K562 (cell line): ENCODE measurements at regions not wholly inside any gene's neighbourhood (a gene's known extent, or its start where the extent isn't known, plus 50 kb on each side); places are given as distances from the start of the nearest gene placed in this dataset.

Source experiments
- ATAC-seq: fragments of 200-7000 bp; cut with Tn5 transposase; 3 replicates; pipeline ENCODE4 v1.9.1; 2020; ENCODE audit warnings: moderate library complexity
- BruUV-seq: library from RNA; stranded (reverse); fragments of 400-500 nt; replicated peaks from 2 replicates; lab custom pipeline; 2021; lab: Mats Ljungman, UMichigan
- CTCF ChIA-PET: fragments of 300-600 bp; formaldehyde crosslinking; extraction: SDS; loops from one replicate; lab custom pipeline; 2021; ENCODE audit warnings: low intra/inter-chr PET ratio; lab: Yijun Ruan, JAX
- POLR2A ChIA-PET: fragments of 300-600, 350-650 bp; sonication (Branson Sonifier 250); formaldehyde crosslinking; extraction: SDS; loops from one replicate; lab custom pipeline; 2021; ENCODE audit warnings: antibody characterized with exemption, inconsistent platforms; lab: Yijun Ruan, JAX
- DNase-seq, 4 experiments: peaks; one replicate each; pipeline versions ENCODE4 v3.0.0 to v3.0.0-alpha.2; 2011 to 2018; ENCODE audit warnings: low spot score in 3 of 4, mixed read lengths in 3 of 4; ENCODE audit errors: extremely low read depth in 1 of 4
- FAIRE-seq: peaks from 2 replicates; lab custom pipeline; 2011; peaks lifted over from hg19 to GRCh38; lab: Jason Lieb, UNC
- H2AFZ ChIP-seq: 2 replicates; pipeline ENCODE4 v1.6.0; 2011; ENCODE audit warnings: low read depth, low read length, control low read depth, inconsistent platforms
- H3K27ac ChIP-seq: fragments of 200-600 bp; 3 replicates; pipeline ENCODE4 v1.8.0; 2011; ENCODE audit warnings: low read depth, mild to moderate bottlenecking, control low read depth, inconsistent platforms, low read length, moderate library complexity, mixed read lengths; ENCODE audit errors: extremely low read depth
- H3K27me3 ChIP-seq, 2 experiments: fragments of 300-600 bp in 1 of 2; 2 replicates in 1 of 2; 3 replicates in 1 of 2; pipeline versions ENCODE4 v1.6.0 to v1.8.0; 2011; ENCODE audit warnings: inconsistent platforms in 2 of 2, low read length in 2 of 2, mild to moderate bottlenecking in 1 of 2, mixed read lengths in 1 of 2, moderate library complexity in 1 of 2; ENCODE audit not compliant: control insufficient read depth in 2 of 2, insufficient read depth in 2 of 2
- H3K36me3 ChIP-seq: fragments of 300-600 bp; 3 replicates; pipeline ENCODE4 v1.8.0; 2011; ENCODE audit warnings: mild to moderate bottlenecking, low read length, inconsistent platforms; ENCODE audit not compliant: control insufficient read depth, insufficient read depth
- H3K4me1 ChIP-seq, 2 experiments: fragments of 200-600 bp in 1 of 2; replicated peaks in 1 of 2; 2 replicates in 1 of 2; 3 replicates in 1 of 2; pipeline versions ENCODE4 v1.5.1 to v1.8.0; 2011; ENCODE audit warnings: inconsistent platforms in 2 of 2, low read length in 2 of 2, mild to moderate bottlenecking in 1 of 2, mixed read lengths in 1 of 2, moderate library complexity in 1 of 2; ENCODE audit not compliant: control insufficient read depth in 2 of 2, insufficient read depth in 2 of 2
- H3K4me2 ChIP-seq: 2 replicates; pipeline ENCODE4 v1.6.1; 2011; ENCODE audit warnings: low read length, control low read depth, inconsistent platforms, mixed read lengths; ENCODE audit not compliant: insufficient read depth
- H3K4me3 ChIP-seq: fragments of 200-600 bp; sonication (generic), shearing (Covaris generic); 2 replicates; pipeline ENCODE4 v1.5.1; 2016; ENCODE audit warnings: control low read depth, inconsistent platforms
- H3K79me2 ChIP-seq: fragments of 200-600 bp; 3 replicates; pipeline ENCODE4 v1.8.0; 2011; ENCODE audit warnings: low read length, inconsistent platforms; ENCODE audit not compliant: control insufficient read depth, insufficient read depth
- H3K9ac ChIP-seq, 2 experiments: 2 replicates each; pipeline versions ENCODE4 v1.6.0 to v1.6.1; 2011; ENCODE audit warnings: low read depth in 2 of 2, low read length in 2 of 2, control low read depth in 1 of 2, inconsistent platforms in 1 of 2, mild to moderate bottlenecking in 1 of 2, mixed read lengths in 1 of 2; ENCODE audit not compliant: insufficient read depth in 1 of 2
- H3K9me1 ChIP-seq: one replicate; pipeline ENCODE4 v1.6.0; 2011; ENCODE audit warnings: inconsistent platforms, mild to moderate bottlenecking, low read length, moderate library complexity; ENCODE audit not compliant: control insufficient read depth, insufficient read depth
- H3K9me3 ChIP-seq: replicated peaks from 2 replicates; pipeline ENCODE4 v1.5.1; 2011; ENCODE audit warnings: low read depth, low read length, inconsistent platforms; ENCODE audit not compliant: control insufficient read depth, insufficient read depth
- H4K20me1 ChIP-seq: replicated peaks from 2 replicates; pipeline ENCODE4 v1.6.1; 2011; ENCODE audit warnings: low read length, inconsistent platforms, mixed read lengths; ENCODE audit not compliant: control insufficient read depth, insufficient read depth
- CTBP1 ChIP-seq: fragments of 450-650 bp; IDR thresholded peaks from 2 replicates; pipeline ENCODE4 v1.6.1; 2016; ENCODE audit warnings: borderline replicate concordance
- GTF2E2 ChIP-seq: fragments of 200-800 bp; sonication (Bioruptor generic); IDR thresholded peaks from 2 replicates; pipeline ENCODE4 v1.6.1; 2016; ENCODE audit warnings: missing genetic modification characterization, missing compliant biosample characterization
- NR1H2 ChIP-seq: sonication (generic); formaldehyde crosslinking; IDR thresholded peaks from 2 replicates; pipeline ENCODE4 v1.4.0; 2020; ENCODE audit warnings: mild to moderate bottlenecking, missing genetic modification reagents
- RCOR1 ChIP-seq, 2 experiments: IDR thresholded peaks; 2 replicates each; pipeline ENCODE4 v1.6.1; 2012; ENCODE audit warnings: low read depth in 2 of 2, low read length in 2 of 2, borderline replicate concordance in 1 of 2, improper control_type of control experiment in 1 of 2
- SREBF2 ChIP-seq: sonication (generic); formaldehyde crosslinking; IDR thresholded peaks from 2 replicates; pipeline ENCODE4 v1.4.0; 2020; ENCODE audit warnings: mild to moderate bottlenecking, missing genetic modification reagents
- ZNF280A ChIP-seq: fragments of 450-650 bp; IDR thresholded peaks from 2 replicates; pipeline ENCODE4 v1.6.1; 2018; ENCODE audit warnings: mild to moderate bottlenecking, low read depth; ENCODE audit not compliant: partially characterized antibody
- ZNF717 ChIP-seq: fragments of 250-450 bp; sonication (Bioruptor Pico); IDR thresholded peaks from 2 replicates; pipeline ENCODE4 v1.5.0; 2021
- WGBS: fragments of 100-300 bp; shearing (Covaris generic); methylation state at CpG from one replicate; pipeline ENCODE4 v1.1.6; 2016; ENCODE audit warnings: low coverage, mixed read lengths; ENCODE audit not compliant: insufficient coverage; ENCODE audit errors: missing lambda C conversion rate; 5-methylcytosine and 5-hydroxymethylcytosine counted together
- in situ Hi-C: fragments of 300-500 bp; cut with MboI; formaldehyde crosslinking; loops from 4 replicates; pipeline ENCODE4 v1.15.0; 2018; ENCODE audit warnings: inconsistent platforms, mixed read lengths
- intact Hi-C: fragments of 100-400 bp; cut with micrococcal nuclease; formaldehyde crosslinking; loops from 2 replicates; pipeline ENCODE4 v1.14.2; 2022
- TF ChIP-seq, protein P1 (sequence below): fragments of 450-650 bp; IDR thresholded peaks from 2 replicates; pipeline ENCODE4 v1.6.1; 2016; ENCODE audit warnings: missing biosample characterization, missing genetic modification characterization

DNA sequence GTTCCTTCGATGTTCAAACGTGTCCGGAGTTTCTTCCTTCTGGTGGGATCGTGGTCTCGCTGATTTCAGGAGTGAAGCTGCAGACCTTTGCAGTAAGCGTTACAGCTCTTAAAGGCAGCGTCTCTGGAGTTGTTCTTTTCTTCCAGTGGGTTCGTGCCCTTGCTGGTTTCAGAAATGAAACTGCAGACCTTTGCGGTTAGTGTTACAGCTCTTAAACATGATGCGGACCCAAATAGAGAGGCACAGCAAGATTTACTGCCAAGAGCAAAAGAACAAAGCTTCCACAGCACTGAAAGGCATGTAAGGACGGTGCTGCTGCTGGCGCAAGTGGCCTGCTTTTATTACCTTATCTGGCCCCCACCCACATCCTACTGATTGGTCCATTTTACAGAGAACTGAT is 931.4 kb downstream of the IPMK start:
- ChIA-PET POLR2A (interaction anchor here (0.7 kb wide), 1 partner anchor 60 kb away, joined by 3 read pairs; no protein-coding TSS in a partner anchor), CTCF (no interaction called here)
- in situ Hi-C loops = loop anchor here (25.0 kb wide), 1 partner anchor 826 kb away; no protein-coding TSS in a partner anchor

More for the DNA sequence above, 931.4 kb downstream of the IPMK start:
- FAIRE-seq = no peak
- Histone ChIP-seq H3K4me3 (no peak overlapping the region), H4K20me1 (no peaks in the 10 kb centered on the region), H3K9me1 (no peaks in the 10 kb centered on the region), H3K4me2 (no peak overlapping the region), H3K4me1 (no peaks in the 10 kb centered on the region), H3K79me2 (no peaks in the 10 kb centered on the region), H2AFZ (no peak overlapping the region), H3K9me3 (no peaks in the 10 kb centered on the region), H3K27ac (no peak overlapping the region)
- no TSS peak for BruUV-seq
- intact Hi-C loops = no loop called here
- no peak for DNase-seq
- TF ChIP-seq ZNF717 (CRISPR knock-in tag) (no peak), SREBF2 (CRISPR knock-in tag) (no peak), GTF2E2 (tag) (no peak), NR1H2 (CRISPR knock-in tag) (no peak), ZNF280A (no peak), RCOR1 (IDR thresholded peaks at IDR 0.05; ENCODE audit: borderline replicate concordance in 1 of 2, low read depth in 2 of 2, low read length in 2 of 2) (no peak), CTBP1 (no peak)
- TF ChIP-seq, protein P1, sequence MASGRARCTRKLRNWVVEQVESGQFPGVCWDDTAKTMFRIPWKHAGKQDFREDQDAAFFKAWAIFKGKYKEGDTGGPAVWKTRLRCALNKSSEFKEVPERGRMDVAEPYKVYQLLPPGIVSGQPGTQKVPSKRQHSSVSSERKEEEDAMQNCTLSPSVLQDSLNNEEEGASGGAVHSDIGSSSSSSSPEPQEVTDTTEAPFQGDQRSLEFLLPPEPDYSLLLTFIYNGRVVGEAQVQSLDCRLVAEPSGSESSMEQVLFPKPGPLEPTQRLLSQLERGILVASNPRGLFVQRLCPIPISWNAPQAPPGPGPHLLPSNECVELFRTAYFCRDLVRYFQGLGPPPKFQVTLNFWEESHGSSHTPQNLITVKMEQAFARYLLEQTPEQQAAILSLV (tag) = no peak
- TF ChIP-seq, all 486 proteins: peak for 0
- no peaks in the 10 kb centered on the region for H3K27me3 ChIP-seq
- no peaks in the 10 kb centered on the region for H3K36me3 ChIP-seq
- no peak for ATAC-seq
- H3K9ac ChIP-seq = no peak overlapping the region
- WGBS = 4% methylated on average over 12 of the region's 12 CpGs
